HepG2 (cell line): ENCODE measurements at regions not wholly inside any gene's neighbourhood (a gene's known extent, or its start where the extent isn't known, plus 50 kb on each side); places are given as distances from the start of the nearest gene placed in this dataset.

Experiments used
- ATAC-seq: fragments of 200-7000 bp; cut with Tn5 transposase; 3 replicates; pipeline ENCODE4 v1.9.1; 2020; ENCODE audit warnings: mild to moderate bottlenecking, moderate library complexity
- BruUV-seq: library from RNA; stranded (reverse); fragments of 400-500 nt; replicated peaks from 2 replicates; lab custom pipeline; 2021; lab: Mats Ljungman, UMichigan
- CTCF ChIA-PET: fragments of 300-600 bp; formaldehyde crosslinking; extraction: SDS; loops from one replicate; lab custom pipeline; 2021; ENCODE audit warnings: low total read pairs, inconsistent platforms, low intra/inter-chr PET ratio; lab: Yijun Ruan, JAX
- POLR2A ChIA-PET: fragments of 350-600 bp; sonication (Branson Sonifier 250); formaldehyde crosslinking; loops from one replicate; lab custom pipeline; 2020; ENCODE audit warnings: antibody characterized with exemption, inconsistent platforms; lab: Yijun Ruan, JAX
- DNase-seq: peaks from one replicate; pipeline ENCODE4 v3.0.0-alpha.2; 2015; ENCODE audit warnings: low spot score
- FAIRE-seq: peaks from 3 replicates; lab custom pipeline; 2011; peaks lifted over from hg19 to GRCh38; lab: Jason Lieb, UNC
- H2AFZ ChIP-seq: one replicate; pipeline ENCODE4 v1.6.1; 2011; ENCODE audit warnings: low read length, inconsistent platforms
- H3K27ac ChIP-seq: fragments of 300-600 bp; 3 replicates; pipeline ENCODE4 v1.8.0; 2011; ENCODE audit warnings: mixed run types, mild to moderate bottlenecking, mixed read lengths, low read length, inconsistent platforms; ENCODE audit not compliant: insufficient read depth; ENCODE audit errors: extremely low read length
- H3K27me3 ChIP-seq, 2 experiments: fragments of 200-600 bp in 1 of 2; 2 replicates in 1 of 2; 3 replicates in 1 of 2; pipeline versions ENCODE4 v1.6.0 to v1.8.0; 2011; ENCODE audit warnings: low read length in 2 of 2, mild to moderate bottlenecking in 2 of 2, moderate library complexity in 2 of 2, inconsistent platforms in 1 of 2; ENCODE audit not compliant: insufficient read depth in 2 of 2, control insufficient read depth in 1 of 2
- H3K36me3 ChIP-seq, 2 experiments: fragments of 200-600 bp in 1 of 2; replicated peaks in 1 of 2; 2 replicates in 1 of 2; 3 replicates in 1 of 2; pipeline versions ENCODE4 v1.5.1 to v1.8.0; 2011; ENCODE audit warnings: low read length in 2 of 2, inconsistent platforms in 1 of 2; ENCODE audit not compliant: insufficient read depth in 2 of 2, control insufficient read depth in 1 of 2
- H3K4me1 ChIP-seq: 2 replicates; pipeline ENCODE4 v1.5.1; 2012; ENCODE audit warnings: low read length, inconsistent platforms; ENCODE audit not compliant: insufficient read depth
- H3K4me2 ChIP-seq: 2 replicates; pipeline ENCODE4 v1.6.0; 2011; ENCODE audit warnings: low read depth, low read length, inconsistent platforms
- H3K4me3 ChIP-seq, 3 experiments: fragments of 200-600 bp in 1 of 3; sonication (generic), shearing (Covaris generic) in 1 of 3; replicated peaks in 1 of 3; 2 replicates each; pipeline ENCODE4 v1.5.1; 2011 to 2016; ENCODE audit warnings: low read length in 3 of 3, inconsistent platforms in 2 of 3, low read depth in 2 of 3, mild to moderate bottlenecking in 2 of 3, control low read depth in 1 of 3, mixed read lengths in 1 of 3; ENCODE audit not compliant: insufficient read depth in 1 of 3
- H3K79me2 ChIP-seq: one replicate; pipeline ENCODE4 v1.6.1; 2011; ENCODE audit warnings: low read length, inconsistent platforms; ENCODE audit not compliant: insufficient read depth
- H3K9ac ChIP-seq: 2 replicates; pipeline ENCODE4 v1.6.0; 2011; ENCODE audit warnings: mild to moderate bottlenecking, low read depth, low read length, inconsistent platforms; ENCODE audit not compliant: insufficient read depth
- H3K9me3 ChIP-seq: 2 replicates; pipeline ENCODE4 v1.5.1; 2012; ENCODE audit warnings: mild to moderate bottlenecking, low read length
- H4K20me1 ChIP-seq: 2 replicates; pipeline ENCODE4 v1.6.0; 2011; ENCODE audit warnings: inconsistent platforms, mild to moderate bottlenecking, low read length, moderate library complexity; ENCODE audit not compliant: insufficient read depth
- TBX2 ChIP-seq: sonication (generic); formaldehyde crosslinking; IDR thresholded peaks from 2 replicates; pipeline ENCODE4 v1.5.0; 2020; ENCODE audit warnings: missing genetic modification reagents, mild to moderate bottlenecking, borderline replicate concordance
- ZNF577 ChIP-seq: sonication (generic); formaldehyde crosslinking; IDR thresholded peaks from 2 replicates; pipeline ENCODE4 v1.4.0; 2020; ENCODE audit warnings: mild to moderate bottlenecking, low read depth, missing genetic modification reagents, borderline replicate concordance
- ZNF605 ChIP-seq: sonication (generic); formaldehyde crosslinking; IDR thresholded peaks from 2 replicates; pipeline ENCODE4 v1.8.0; 2022; ENCODE audit warnings: mild to moderate bottlenecking, missing genetic modification reagents
- ZNF614 ChIP-seq: IDR thresholded peaks from 2 replicates; pipeline ENCODE4 v1.6.1; 2018; ENCODE audit warnings: missing biosample characterization, missing genetic modification reagents, inconsistent platforms, borderline replicate concordance
- ZNF646 ChIP-seq: sonication (generic); formaldehyde crosslinking; IDR thresholded peaks from 2 replicates; pipeline ENCODE4 v1.9.0; 2021; ENCODE audit warnings: mild to moderate bottlenecking, missing genetic modification reagents
- ZSCAN31 ChIP-seq: sonication (generic); formaldehyde crosslinking; IDR thresholded peaks from 2 replicates; pipeline ENCODE4 v1.5.0; 2020; ENCODE audit warnings: low read depth, mild to moderate bottlenecking, missing genetic modification reagents
- WGBS: methylation state at CpG from one replicate; pipeline ENCODE4 v1.1.6; 2017; ENCODE audit warnings: low lambda C conversion rate; 5-methylcytosine and 5-hydroxymethylcytosine counted together
- in situ Hi-C: cut with HindIII; loops from 2 replicates; pipeline ENCODE4 v1.10.0; 2017; ENCODE audit warnings: low pct_unique_long_range_greater_than_20kb; ENCODE audit not compliant: extremely low pct_ligation_motif_present
- intact Hi-C: fragments of 100-400 bp; cut with micrococcal nuclease; formaldehyde crosslinking; loops from one replicate; pipeline ENCODE4 v1.10.0; 2022; ENCODE audit not compliant: unreplicated experiment
- TF ChIP-seq, protein P1 (sequence below): sonication (generic); formaldehyde crosslinking; IDR thresholded peaks from 2 replicates; pipeline ENCODE4 v1.5.1; 2020; ENCODE audit warnings: missing genetic modification reagents, mild to moderate bottlenecking, borderline replicate concordance
- TF ChIP-seq, protein P2 (sequence below): sonication (generic); formaldehyde crosslinking; IDR thresholded peaks from 2 replicates; pipeline ENCODE4 v1.8.0; 2022; ENCODE audit warnings: mild to moderate bottlenecking, missing genetic modification reagents; ENCODE audit not compliant: insufficient replicate concordance

DNA sequence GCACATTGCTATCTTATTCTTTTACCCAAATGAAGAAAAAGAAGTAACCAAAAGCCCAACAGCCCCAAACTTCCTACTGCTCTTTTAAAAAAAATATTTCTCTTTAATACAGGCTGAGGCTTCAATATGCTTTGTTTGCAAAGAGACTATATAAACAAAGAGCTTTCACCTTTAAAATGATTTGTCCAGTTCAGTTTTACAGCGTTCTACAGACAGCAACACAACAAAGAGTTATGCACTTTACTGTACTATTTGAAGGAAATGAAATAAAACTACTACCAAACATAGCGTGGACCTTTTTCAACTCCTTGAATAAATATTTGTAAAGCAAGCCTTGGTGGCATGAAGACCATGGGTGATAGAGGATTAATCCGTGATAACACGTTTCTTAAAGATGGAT is 151.2 kb downstream of the FGF9 start:
- Histone ChIP-seq H3K27ac (no peak overlapping the region), H3K27me3 (peaks cover 0 to 12% of the 10 kb centered on the region in 2 experiments; a peak in 2 of 5 replicates), H3K4me2 (0 out of 2 replicates have a peak overlapping the region, but pooled peaks have one; percentile 13), H3K79me2 (no peaks in the 10 kb centered on the region), H3K9me3 (no peaks in the 10 kb centered on the region), H4K20me1 (no peaks in the 10 kb centered on the region), H3K4me1 (peaks cover 54% of the 10 kb centered on the region), H3K36me3 (no peaks in the 10 kb centered on the region), H2AFZ (no peak overlapping the region), H3K4me3 (no peak overlapping the region), H3K9ac (no peak overlapping the region; the same call in 1 of the 2 replicates)
- ChIA-PET POLR2A (no interaction called here), CTCF (no interaction called here)
- DNase-seq (no peak), FAIRE-seq (no peak), ATAC-seq (no peak)
- intact Hi-C loops = loop anchor here (2.0 kb wide), 1 partner anchor 15 kb away; no protein-coding TSS in a partner anchor
- WGBS = 4% methylated on average over 4 of the region's 4 CpGs
- no TSS peak for BruUV-seq
- in situ Hi-C loops = no loop called here
- TF ChIP-seq TBX2 (CRISPR knock-in tag) = no peak
- TF ChIP-seq, protein P1, sequence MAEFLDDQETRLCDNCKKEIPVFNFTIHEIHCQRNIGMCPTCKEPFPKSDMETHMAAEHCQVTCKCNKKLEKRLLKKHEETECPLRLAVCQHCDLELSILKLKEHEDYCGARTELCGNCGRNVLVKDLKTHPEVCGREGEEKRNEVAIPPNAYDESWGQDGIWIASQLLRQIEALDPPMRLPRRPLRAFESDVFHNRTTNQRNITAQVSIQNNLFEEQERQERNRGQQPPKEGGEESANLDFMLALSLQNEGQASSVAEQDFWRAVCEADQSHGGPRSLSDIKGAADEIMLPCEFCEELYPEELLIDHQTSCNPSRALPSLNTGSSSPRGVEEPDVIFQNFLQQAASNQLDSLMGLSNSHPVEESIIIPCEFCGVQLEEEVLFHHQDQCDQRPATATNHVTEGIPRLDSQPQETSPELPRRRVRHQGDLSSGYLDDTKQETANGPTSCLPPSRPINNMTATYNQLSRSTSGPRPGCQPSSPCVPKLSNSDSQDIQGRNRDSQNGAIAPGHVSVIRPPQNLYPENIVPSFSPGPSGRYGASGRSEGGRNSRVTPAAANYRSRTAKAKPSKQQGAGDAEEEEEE (CRISPR knock-in tag) = no peak
- no peak for TF ChIP-seq ZNF605 (CRISPR knock-in tag)
- no peak for TF ChIP-seq ZNF646 (CRISPR knock-in tag)
- TF ChIP-seq ZNF577 (CRISPR knock-in tag) = no peak
- TF ChIP-seq ZSCAN31 (CRISPR knock-in tag) = no peak
- no peak for TF ChIP-seq ZNF614 (CRISPR knock-in tag)
- TF ChIP-seq, protein P2, sequence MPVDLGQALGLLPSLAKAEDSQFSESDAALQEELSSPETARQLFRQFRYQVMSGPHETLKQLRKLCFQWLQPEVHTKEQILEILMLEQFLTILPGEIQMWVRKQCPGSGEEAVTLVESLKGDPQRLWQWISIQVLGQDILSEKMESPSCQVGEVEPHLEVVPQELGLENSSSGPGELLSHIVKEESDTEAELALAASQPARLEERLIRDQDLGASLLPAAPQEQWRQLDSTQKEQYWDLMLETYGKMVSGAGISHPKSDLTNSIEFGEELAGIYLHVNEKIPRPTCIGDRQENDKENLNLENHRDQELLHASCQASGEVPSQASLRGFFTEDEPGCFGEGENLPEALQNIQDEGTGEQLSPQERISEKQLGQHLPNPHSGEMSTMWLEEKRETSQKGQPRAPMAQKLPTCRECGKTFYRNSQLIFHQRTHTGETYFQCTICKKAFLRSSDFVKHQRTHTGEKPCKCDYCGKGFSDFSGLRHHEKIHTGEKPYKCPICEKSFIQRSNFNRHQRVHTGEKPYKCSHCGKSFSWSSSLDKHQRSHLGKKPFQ (CRISPR knock-in tag) = no peak
